ENCODE measurements at regions not wholly inside any gene's neighbourhood (a gene's known extent, or its start where the extent isn't known, plus 50 kb on each side); places are given as distances from the start of the nearest gene placed in this dataset.

GRCh38 chr4:11116940-11117339 is 311.8 kb downstream of the HS3ST1 start (continued):
- no peak for TF ChIP-seq NFIC (IDR thresholded peaks at IDR 0.05; ENCODE audit: borderline replicate concordance)

GRCh38 chr4:11111876-11112275 is 316.8 kb downstream of the HS3ST1 start:
- no peaks in the 10 kb centered on the region for H3K4me1 ChIP-seq (ENCODE audit: control insufficient read depth in 1 of 2, insufficient read depth in 2 of 2, low read depth in 1 of 2, low read length in 1 of 2)
- no peak overlapping the region for H3K9ac ChIP-seq
- whole genome bisulfite sequencing (ENCODE audit: low lambda C conversion rate), result 2% methylated on average over 2 of the region's 2 CpGs
- no peak overlapping the region for H3K4me3 ChIP-seq (ENCODE audit: low read depth in 2 of 2, low read length in 1 of 2)
- H3K4me2 ChIP-seq, result no peak overlapping the region
- H3K9me2 ChIP-seq, result no peaks in the 10 kb centered on the region
- no peaks in the 10 kb centered on the region for H3K79me2 ChIP-seq (ENCODE audit: insufficient read depth)
- ChIA-PET POLR2A (no interaction called here), CTCF (no interaction called here)
- no peaks in the 10 kb centered on the region for H3F3A ChIP-seq (replicated peaks; ENCODE audit: insufficient read depth)
- H4K20me1 ChIP-seq (ENCODE audit: insufficient read depth), result no peaks in the 10 kb centered on the region
- no peak overlapping the region for H3K27ac ChIP-seq (ENCODE audit: low read depth in 2 of 2, low read length in 1 of 2)
- TF ChIP-seq FOXM1 (IDR thresholded peaks at IDR 0.05; ENCODE audit: low read depth) (no peak), USF1 (IDR thresholded peaks at IDR 0.05; ENCODE audit: borderline replicate concordance, low read depth) (no peak), EP300 (IDR thresholded peaks at IDR 0.05; ENCODE audit: borderline replicate concordance in 1 of 2, low read depth in 1 of 2, low read length in 1 of 2) (no peak)
- no peak overlapping the region for H2AFZ ChIP-seq (ENCODE audit: low read depth)
- H3K27me3 ChIP-seq (ENCODE audit: insufficient read depth), result no peaks in the 10 kb centered on the region
- no peak for DNase-seq
- 0 out of 2 replicates have a peak, but pooled peaks cover 3% of the 10 kb centered on the region for H3K9me3 ChIP-seq
- H3K36me3 ChIP-seq (replicated peaks in 1 of 2; ENCODE audit: control insufficient read depth in 1 of 2, insufficient read depth in 2 of 2, low read length in 1 of 2), result no peaks in the 10 kb centered on the region

- Histone ChIP-seq H3K9me3 (0 out of 2 replicates have a peak, but pooled peaks cover 3% of the 10 kb centered on the region), H3K9me2 (no peaks in the 10 kb centered on the region), H3K79me2 (ENCODE audit: insufficient read depth) (no peaks in the 10 kb centered on the region), H4K20me1 (ENCODE audit: insufficient read depth) (no peaks in the 10 kb centered on the region), H3K27me3 (ENCODE audit: insufficient read depth) (no peaks in the 10 kb centered on the region), H3K36me3 (replicated peaks in 1 of 2; ENCODE audit: control insufficient read depth in 1 of 2, insufficient read depth in 2 of 2, low read length in 1 of 2) (no peaks in the 10 kb centered on the region), H3F3A (replicated peaks; ENCODE audit: insufficient read depth) (no peaks in the 10 kb centered on the region), H3K27ac (ENCODE audit: low read depth in 2 of 2, low read length in 1 of 2) (no peak overlapping the region), H3K9ac (no peak overlapping the region), H3K4me3 (ENCODE audit: low read depth in 2 of 2, low read length in 1 of 2) (no peak overlapping the region), H2AFZ (ENCODE audit: low read depth) (no peak overlapping the region), H3K4me2 (no peak overlapping the region), H3K4me1 (ENCODE audit: control insufficient read depth in 1 of 2, insufficient read depth in 2 of 2, low read depth in 1 of 2, low read length in 1 of 2) (no peaks in the 10 kb centered on the region)
- DNase-seq, result no peak
- CTCF ChIA-PET, result no interaction called here
- WGBS (ENCODE audit: low lambda C conversion rate), result 0% methylated on average over 2 of the region's 2 CpGs
- POLR2A ChIA-PET, result no interaction called here
- no peak for TF ChIP-seq NRF1 (IDR thresholded peaks at IDR 0.05; ENCODE audit: low read depth, low read length)
- no peak for TF ChIP-seq EZH2phosphoT487 (IDR thresholded peaks at IDR 0.05; ENCODE audit: borderline replicate concordance, low read depth)
- TF ChIP-seq MAX (IDR thresholded peaks at IDR 0.05; ENCODE audit: low read depth), result no peak
- no peak for TF ChIP-seq FOXM1 (IDR thresholded peaks at IDR 0.05; ENCODE audit: low read depth)
- no peak for TF ChIP-seq TEAD4 (IDR thresholded peaks at IDR 0.05; ENCODE audit: borderline replicate concordance, insufficient read depth)
- no peak for TF ChIP-seq TCF12 (IDR thresholded peaks at IDR 0.05)
- TF ChIP-seq PBX3 (IDR thresholded peaks at IDR 0.05), result no peak
- no peak for TF ChIP-seq ZBTB33 (IDR thresholded peaks at IDR 0.05; ENCODE audit: borderline replicate concordance, low read depth)
- TF ChIP-seq FOSL2 (IDR thresholded peaks at IDR 0.05; ENCODE audit: borderline replicate concordance, low read depth), result no peak
- TF ChIP-seq JUND (IDR thresholded peaks at IDR 0.05), result no peak
- TF ChIP-seq YY1 (IDR thresholded peaks at IDR 0.05; ENCODE audit: low read depth), result no peak
- TF ChIP-seq USF1 (IDR thresholded peaks at IDR 0.05; ENCODE audit: borderline replicate concordance, low read depth), result no peak
- TF ChIP-seq NFIC (IDR thresholded peaks at IDR 0.05; ENCODE audit: borderline replicate concordance), result no peak
These were observed 317.3 kb downstream of the HS3ST1 start for GRCh38 chr4:11111370-11111769.

Data from SK-N-SH (cell line).